GM13976 (cell line): ENCODE measurements at regions not wholly inside any gene's neighbourhood (a gene's known extent, or its start where the extent isn't known, plus 50 kb on each side); places are given as distances from the start of the nearest gene placed in this dataset.

Experiments
- DNase-seq: peaks from one replicate; pipeline ENCODE4 v3.0.0; 2012; ENCODE audit warnings: low spot score
- in situ Hi-C: fragments of 300-500 bp; cut with MboI; formaldehyde crosslinking; loops from one replicate; pipeline ENCODE4 v1.12.0; 2022; ENCODE audit warnings: low sequenced_read_pairs, mixed read lengths, inconsistent platforms; ENCODE audit not compliant: unreplicated experiment
- TF ChIP-seq, protein P1 (sequence below): IDR thresholded peaks from 2 replicates; pipeline ENCODE4 v1.5.1; 2012; ENCODE audit warnings: borderline replicate concordance, mild to moderate bottlenecking; ENCODE audit not compliant: insufficient read depth; ENCODE audit errors: extremely low read depth, missing control alignments, control extremely low read depth

DNA sequence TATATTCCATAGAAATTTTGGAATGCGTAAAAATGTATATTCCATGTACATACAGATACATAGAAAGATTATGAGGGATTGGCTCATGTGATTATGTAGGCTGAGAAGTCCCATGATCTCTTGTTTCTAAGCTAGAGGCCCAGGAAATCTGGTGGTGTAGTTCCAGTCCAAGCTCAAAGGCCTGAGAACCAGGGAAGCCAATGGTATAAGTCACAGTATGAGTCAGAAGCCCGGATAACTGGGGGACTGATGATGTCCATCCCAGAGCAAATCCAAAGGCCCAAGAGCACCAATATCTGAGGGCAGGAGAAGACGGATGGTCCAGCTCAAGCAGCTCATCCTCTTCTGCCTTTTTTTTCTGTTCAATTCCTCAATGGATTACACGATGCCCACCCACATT is 385.0 kb upstream of the KLHL29 start:
- DNase-seq = no peak
- in situ Hi-C loops = no loop called here
- TF ChIP-seq, protein P1, sequence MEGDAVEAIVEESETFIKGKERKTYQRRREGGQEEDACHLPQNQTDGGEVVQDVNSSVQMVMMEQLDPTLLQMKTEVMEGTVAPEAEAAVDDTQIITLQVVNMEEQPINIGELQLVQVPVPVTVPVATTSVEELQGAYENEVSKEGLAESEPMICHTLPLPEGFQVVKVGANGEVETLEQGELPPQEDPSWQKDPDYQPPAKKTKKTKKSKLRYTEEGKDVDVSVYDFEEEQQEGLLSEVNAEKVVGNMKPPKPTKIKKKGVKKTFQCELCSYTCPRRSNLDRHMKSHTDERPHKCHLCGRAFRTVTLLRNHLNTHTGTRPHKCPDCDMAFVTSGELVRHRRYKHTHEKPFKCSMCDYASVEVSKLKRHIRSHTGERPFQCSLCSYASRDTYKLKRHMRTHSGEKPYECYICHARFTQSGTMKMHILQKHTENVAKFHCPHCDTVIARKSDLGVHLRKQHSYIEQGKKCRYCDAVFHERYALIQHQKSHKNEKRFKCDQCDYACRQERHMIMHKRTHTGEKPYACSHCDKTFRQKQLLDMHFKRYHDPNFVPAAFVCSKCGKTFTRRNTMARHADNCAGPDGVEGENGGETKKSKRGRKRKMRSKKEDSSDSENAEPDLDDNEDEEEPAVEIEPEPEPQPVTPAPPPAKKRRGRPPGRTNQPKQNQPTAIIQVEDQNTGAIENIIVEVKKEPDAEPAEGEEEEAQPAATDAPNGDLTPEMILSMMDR = no peak

DNA sequence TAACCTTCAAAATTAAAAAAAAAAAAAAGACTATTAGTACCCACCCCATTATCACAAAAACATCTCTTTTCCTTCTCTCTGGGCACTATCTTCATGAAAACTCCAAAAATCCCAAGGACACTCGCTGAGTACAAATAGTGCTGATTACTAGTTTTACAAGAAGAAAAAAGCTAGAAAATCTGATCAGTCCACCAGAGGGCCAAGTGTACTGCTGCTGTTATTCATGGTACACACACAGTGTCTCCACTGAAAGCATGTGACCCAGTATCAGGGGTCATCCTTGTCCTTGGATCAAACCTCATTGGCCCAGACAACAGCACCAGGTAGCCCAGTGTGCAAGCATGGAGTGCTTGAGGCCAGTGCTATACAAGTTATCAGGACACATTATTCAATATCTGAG is 382.7 kb upstream of the KLHL29 start:
- in situ Hi-C loops = no loop called here
- TF ChIP-seq, protein P1 = no peak
- DNase-seq = no peak

DNA sequence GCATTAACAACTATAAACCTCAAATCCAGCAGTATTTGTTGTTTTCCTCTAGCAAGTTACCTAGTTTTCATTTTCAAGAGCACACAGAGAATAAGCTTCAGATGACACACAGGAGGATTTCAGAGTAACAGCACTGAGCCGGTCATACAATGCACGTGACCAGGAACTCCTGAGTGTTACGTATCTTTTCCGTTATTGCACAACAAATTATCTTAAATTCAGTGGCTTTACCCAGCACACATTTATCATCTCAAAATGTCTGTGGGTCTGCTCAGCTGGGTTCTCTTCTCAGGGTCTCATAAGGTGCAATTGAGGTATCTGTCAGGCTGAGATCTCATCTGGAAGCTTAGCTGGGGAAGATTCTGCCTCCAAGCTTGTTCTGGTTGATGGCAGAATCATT is 379.5 kb upstream of the KLHL29 start:
- in situ Hi-C loops = no loop called here
- no peak for DNase-seq
- TF ChIP-seq, protein P1 = no peak

DNA sequence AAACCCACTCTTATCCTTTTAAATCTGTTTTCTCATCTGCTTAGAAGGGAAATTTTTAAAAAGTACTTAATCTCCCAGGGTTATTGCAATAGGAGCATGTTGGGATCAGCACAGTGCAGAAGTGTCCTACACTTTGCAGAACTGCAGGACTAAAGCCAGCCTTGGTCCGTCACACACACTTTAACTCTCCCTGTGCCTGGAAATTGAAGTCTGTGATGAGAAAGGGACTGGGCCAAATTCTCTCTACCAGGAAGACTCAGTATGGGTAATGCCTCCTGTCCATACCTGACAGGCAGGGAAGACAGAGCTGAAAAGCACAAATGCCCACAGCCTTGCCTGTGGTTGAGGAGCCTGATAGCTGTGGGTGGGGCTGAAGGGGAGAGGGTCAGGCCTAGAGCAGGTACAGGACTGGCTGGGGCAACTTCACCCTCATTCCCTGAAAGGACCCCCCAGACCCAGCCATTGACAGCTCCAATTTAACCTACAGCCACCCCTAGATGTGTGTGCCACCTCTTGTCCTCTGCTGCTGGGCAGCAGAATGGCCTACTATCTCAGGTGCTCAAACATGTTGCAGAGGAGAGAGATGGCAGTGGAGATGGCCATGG is 377.2 kb upstream of the KLHL29 start:
- in situ Hi-C loops = no loop called here
- no peak for DNase-seq
- TF ChIP-seq, protein P1 = no peak

DNA sequence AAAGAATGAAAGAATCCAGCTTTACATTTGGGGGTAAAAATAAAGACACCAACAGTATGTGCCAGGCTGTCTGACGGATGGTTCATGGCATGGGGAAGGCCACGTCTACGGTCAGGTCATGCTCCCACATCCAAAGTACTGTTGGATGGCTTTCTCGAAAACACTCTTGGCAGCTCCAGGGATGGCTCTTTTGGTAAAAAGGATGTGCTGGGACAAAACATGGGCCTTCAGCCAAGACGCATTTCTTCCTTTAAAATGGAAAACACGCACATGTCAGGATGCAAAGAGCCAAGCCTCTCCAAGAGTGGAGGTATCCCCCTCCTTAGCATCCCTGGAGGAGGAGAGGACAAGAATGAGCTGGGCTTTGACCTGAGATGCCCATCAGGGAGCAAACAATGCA is 376.5 kb upstream of the KLHL29 start:
- TF ChIP-seq, protein P1 = no peak
- no peak for DNase-seq
- in situ Hi-C loops = no loop called here

DNA sequence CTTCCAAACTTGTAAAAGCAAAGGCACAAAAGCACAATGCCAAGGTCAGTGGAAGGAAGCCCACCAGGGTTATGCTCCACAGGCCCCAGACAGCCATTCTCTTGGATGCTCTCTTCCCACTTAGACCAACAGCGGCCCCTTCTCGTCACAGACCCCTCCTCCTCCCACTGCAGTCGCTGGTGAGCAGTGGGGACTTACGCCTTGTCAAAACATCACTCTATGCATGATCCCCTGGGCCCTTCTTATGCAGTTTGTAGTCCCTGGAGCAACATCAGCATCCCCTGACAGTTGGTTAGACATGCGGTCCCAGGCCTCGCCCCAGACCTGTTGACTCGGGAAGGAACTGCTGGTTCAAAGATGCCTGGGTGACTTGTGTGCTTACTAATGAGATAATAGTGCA is 376.0 kb upstream of the KLHL29 start:
- TF ChIP-seq, protein P1 = no peak
- DNase-seq = no peak
- in situ Hi-C loops = no loop called here
